Stimulated activated CD4-positive, alpha-beta T cell treated with anti-CD3 and anti-CD28 coated beads, Interleukin-12 subunit alpha, Interleukin-12 subunit beta, amount 100 ng/mL, for 24 hours (primary cell): ENCODE measurements at regions not wholly inside any gene's neighbourhood (a gene's known extent, or its start where the extent isn't known, plus 50 kb on each side); places are given as distances from the start of the nearest gene placed in this dataset.
"Not testable (repeated sequence)": the region's sequence is repeated elsewhere in the genome, so short reads cannot be mapped to it uniquely, and the experiment has no call there.

Experiments used
- DNase-seq, 2 experiments: peaks; one replicate each; pipeline ENCODE4 v3.0.0-alpha.2; 2020; ENCODE audit warnings: low read depth in 2 of 2

DNA sequence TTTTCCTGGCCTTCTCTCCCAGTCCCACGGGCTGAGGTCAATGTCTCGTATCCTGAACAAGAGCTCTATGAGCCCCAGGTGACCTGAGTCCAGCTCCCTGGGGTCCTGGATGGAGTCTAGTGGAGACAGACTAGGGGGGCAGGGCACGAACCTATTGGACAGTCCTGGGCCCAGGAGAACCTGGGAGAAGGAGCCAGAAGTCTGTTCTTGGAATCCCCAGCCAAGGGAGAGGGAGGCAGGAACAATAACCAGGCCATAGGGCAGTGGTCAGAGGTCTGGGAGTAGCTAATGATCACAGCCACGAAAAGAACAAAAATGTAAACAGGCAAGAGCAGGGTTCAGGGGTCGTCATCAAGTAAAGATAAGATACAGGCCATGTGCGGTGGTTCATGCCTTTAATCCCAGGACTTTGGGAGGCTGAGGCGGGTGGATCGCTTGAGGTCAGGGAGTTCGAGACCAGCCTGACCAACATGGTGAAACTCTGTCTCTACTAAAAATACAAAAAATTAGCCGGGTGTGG, 60.8 kb downstream of the COPRS start:
- DNase-seq = no peak

DNA sequence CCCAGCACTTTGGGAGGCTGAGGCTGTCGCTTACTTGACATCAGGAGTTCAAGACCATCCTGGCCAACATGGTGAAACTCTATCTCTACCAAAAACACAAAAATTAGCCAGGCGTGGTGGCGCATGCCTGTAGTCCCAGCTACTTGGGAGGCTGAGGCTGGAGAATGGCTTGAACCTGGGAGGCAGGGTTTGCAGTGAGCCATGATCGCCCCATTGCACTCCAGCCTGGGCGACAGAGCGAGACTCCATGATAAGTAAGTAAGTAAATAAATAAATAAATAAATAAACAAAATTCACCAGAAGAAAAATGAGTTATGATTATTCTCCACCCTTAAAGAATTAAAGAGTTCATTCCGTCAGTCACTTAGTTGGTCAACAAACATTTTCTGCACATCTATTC, 63.1 kb downstream of the COPRS start:
- not testable (repeated sequence) for DNase-seq

DNA sequence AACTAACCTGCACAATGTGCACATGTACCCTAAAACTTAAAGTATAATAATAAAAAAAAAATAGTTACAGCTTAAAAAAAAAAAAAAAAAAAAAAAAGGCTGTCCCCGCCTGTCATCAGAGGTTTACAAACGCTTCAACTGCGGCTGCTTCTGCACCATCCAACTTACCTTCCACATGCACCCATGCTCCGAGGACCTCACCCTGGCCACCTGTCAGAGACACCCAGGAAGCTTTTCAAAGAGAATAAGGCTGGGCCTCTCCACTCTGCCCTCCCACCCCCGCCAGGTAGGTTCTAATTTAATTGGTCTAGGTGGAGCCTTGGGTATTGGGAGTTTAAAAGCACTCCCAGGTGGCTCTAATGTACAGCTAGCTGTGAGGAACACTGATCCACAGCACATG, 64.9 kb downstream of the COPRS start:
- DNase-seq = no peak

DNA sequence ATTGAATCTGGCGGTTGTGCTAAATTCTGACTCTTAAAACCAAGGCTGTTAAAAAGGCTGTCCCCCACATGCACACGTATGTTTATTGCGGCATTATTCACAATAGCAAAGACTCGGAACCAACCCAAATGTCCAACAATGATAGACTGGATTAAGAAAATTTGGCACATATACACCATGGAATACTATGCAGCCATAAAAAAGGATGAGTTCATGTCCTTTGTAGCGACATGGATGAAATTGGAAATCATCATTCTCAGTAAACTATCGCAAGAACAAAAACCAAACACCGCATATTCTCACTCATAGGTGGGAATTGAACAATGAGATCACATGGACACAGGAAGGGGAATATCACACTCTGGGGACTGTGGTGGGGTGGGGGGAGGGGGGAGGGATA, 65.4 kb downstream of the COPRS start:
- not testable (repeated sequence) for DNase-seq

DNA sequence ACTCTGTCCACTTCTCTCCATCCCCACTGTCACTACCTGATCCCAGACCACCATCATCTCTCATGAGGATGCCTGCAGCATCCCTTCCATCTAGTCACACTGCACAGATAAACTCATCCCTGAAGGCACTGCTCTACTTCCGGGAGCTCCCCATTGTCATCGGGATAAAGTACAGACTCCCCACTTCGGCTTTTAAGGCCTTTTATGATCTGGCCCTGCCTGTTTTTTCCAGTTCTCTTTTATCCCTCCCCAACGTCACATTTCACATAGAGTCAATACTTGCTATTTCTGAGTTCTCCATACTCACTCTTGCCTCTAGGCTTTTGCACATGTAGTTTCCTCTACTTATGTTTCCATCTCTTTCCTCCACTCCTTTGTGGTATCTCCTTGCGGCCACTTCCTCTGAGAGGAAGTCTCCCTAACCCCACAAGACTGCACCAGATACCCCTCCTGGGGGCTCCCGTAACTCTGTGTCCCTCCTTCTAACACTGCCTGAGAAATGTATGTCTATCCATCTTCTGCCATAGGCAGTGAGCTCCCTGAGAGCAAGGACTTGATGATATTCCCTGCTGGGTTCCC, 66.9 kb downstream of the COPRS start:
- DNase-seq = no peak

DNA sequence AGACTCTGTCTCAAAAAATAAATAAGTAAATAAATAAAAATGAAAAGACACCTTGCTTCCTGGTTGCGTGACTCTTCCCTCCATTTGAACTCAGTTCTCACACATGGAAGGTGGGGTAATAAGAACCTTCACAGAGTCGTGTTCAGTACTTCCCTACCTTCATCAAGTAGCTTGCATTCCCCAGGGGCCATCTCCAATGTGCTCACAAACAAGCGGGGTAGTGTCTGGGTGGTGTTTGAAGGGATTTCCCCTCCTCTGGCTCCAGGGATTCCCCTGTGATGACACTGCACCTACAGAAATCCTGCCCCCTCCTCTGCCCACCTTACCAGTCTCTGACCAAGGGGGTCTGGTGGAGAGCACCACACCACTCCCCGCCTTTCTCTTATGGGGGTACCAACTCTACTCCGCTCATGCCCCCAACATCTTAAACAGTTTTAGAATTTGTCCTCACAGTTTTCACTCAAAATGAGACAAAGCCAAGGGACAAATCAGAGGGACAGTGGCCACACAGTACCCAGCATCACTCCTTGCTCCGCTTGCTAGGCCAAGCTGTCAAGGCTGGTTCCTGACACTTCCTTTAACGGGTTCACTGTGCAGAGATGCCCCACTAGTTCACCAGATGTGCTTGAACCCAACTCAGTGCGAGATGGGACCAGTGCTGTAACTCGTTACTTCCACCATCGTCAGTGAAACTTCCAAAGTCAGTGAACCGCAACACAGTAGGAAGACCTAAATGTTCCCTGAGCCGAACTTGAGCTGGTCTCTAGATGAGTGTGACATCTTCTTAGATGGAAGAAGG, 69.1 kb downstream of the COPRS start:
- DNase-seq = no peak

DNA sequence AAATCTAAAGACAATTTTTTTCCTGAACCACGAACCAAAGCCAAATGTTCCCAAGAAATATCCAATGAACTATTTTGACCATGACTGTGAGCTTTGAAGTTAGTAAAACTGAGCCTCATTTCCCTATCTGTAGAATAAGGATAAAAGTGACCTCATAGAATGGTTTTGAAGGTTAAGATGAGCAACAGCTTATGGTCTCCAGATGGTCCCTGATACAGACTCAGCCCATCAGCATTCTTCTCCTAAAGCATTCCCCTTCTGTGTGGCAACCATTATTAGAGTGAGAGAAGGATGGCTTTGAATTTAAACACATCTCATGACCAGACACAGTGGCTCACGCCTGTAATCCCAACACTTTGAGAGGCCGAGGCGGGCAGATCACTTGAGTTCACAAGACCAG, 70.1 kb downstream of the COPRS start:
- no peak for DNase-seq

DNA sequence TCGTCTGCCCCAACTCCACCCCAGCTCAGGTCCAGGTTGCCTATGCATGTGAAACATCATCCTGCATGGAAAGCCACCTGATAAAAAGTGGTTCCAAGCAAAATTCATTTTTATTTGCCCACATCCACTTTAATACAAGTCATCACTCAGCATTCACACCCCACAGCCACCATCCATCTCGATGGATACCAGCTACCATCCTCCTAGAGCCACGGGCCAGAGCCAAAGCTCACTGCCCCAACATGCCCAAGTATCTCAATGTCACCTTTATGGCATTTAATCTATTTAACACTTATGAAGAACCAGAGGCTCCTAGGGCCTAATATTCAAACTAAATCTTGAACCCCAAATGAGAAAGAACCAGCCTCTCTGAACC, 70.5 kb downstream of the COPRS start:
- DNase-seq = no peak

DNA sequence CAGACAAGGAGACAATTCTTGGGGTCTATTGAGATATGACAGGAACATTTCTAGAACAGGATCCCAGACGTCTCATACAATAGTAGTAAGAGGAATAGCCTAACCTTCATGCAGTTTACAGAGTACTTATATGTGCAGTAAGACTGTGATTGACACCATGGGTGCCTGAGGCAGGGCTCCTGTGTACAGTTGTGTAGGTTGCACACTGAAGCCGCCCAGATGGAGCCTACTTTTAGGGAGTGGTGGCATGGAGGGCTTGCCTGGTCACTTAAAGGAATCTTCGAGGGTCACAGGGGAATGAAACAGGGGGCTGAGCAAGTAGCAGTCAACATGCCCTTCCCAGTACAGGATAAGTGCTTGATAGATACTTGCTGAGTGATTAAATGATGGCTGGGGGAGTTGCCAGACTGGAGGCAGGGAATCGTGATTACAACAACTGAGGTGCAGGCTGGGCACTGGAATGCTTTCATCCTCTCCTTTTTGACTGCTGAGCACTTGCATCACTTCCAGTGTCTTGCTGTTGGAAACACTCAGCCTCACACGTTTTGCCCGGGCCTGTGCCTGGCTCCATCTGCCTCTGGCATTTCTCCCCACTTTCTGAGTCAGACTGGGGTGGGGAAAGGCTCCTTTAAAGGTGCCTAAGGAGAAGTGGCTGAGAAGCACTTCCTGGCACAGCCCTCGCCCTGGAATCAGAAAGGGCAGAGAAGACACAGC, 71.0 kb downstream of the COPRS start:
- no peak for DNase-seq

DNA sequence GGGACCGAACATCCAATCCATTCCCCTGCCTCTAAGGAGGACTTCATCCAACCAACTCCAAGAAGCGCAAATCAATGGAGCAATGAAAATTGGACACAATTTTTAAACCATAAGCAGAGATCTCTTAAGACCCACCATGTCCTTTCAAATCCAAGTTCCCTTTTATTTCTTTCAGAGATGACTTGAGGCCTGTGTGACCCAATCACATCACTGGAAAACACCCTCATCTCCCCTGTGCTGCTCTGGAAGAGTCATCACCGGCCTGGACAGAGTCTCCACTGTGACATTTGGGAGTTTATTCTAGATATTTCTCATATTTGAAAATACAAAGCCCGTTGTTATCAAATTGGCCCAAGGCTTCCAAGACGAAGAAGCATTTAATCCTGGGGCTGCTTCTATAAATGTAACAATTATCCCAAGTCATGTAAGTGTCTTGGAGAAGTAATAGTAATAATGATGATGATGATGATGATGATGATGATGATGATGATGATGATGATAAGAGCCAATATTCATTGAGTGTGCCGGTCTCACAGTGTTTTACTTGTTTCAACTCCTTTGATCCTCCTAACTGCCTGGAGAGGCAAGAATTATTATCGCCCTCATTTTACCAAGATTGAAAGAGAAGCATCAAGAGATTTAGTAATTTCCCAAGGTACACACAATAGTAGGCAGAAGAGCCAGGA, 72.1 kb downstream of the COPRS start:
- no peak for DNase-seq

DNA sequence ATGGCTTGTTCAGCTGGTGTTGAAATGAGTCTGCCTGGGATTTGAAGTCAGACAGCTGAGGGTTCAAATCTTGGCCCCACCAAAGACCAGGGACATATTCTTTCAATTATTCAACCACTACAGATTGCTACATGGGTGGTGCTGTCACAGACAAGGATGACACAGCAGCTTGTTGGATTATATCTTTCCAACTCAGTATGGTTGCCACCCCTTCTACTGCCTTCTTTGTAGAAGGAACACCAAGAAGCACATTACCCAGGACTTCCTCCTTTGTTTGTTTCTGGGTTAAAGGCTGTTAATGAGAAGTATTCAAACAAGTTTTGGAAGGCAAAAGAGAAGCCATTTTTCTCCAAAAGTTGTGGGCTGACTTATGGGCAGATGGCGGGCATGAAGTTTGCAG, 78.6 kb downstream of the COPRS start:
- DNase-seq = no peak

DNA sequence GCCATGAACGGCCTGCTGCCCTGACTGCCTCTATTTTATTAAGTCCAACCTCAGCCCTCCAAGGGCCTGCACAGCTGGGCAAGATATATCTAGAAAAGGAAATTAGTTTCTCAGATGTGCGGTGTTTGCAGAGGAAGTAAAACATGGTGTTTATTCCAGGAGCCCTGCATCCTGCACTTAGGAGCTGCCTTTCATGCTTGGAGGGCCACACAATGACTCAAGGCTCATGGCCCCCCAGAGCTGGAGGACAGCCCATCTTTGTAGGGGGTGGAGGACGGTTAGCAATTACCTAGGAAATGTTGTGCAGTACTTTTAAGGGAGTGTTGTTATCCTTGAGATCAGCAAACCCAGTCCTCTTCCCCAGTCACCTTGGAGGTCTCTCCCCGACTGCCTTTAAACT, 80.5 kb downstream of the COPRS start:
- DNase-seq = no peak

DNA sequence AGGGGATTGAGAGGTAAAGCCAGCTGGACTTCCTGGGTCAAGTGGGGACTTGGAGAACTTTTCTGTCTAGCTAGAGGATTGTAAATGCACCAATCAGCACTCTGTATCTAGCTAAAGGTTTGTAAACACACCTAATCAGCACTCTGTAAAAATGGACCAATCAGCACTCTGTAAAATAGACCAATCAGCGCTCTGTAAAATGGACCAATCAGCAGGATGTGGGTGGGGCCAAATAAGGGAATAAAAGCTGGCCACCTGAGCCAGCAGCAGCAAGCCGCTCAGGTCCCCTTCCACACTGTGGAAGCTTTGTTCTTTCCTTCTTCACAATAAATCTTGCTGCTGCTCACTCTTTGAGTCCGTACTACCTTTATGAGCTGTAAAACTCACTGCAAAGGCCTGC, 87.7 kb downstream of the COPRS start:
- not testable (repeated sequence) for DNase-seq

DNA sequence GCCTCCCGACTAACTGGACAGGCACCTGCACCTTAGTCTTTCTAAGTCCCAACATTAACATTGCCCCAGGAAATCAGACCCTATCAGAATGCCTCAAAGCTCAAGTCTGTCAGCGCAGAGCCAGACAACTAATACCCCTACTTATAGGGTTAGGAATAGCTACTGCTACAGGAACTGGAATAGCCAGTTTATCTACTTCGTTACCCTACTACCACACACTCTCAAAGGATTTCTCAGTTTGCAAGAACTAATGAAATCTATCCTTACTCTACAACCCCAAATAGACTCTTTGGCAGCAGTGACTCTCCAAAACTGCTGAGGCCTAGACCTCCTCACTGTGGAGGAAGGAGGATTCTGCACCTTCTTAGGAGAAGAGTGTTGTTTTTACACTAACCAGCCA, 88.5 kb downstream of the COPRS start:
- not testable (repeated sequence) for DNase-seq

DNA sequence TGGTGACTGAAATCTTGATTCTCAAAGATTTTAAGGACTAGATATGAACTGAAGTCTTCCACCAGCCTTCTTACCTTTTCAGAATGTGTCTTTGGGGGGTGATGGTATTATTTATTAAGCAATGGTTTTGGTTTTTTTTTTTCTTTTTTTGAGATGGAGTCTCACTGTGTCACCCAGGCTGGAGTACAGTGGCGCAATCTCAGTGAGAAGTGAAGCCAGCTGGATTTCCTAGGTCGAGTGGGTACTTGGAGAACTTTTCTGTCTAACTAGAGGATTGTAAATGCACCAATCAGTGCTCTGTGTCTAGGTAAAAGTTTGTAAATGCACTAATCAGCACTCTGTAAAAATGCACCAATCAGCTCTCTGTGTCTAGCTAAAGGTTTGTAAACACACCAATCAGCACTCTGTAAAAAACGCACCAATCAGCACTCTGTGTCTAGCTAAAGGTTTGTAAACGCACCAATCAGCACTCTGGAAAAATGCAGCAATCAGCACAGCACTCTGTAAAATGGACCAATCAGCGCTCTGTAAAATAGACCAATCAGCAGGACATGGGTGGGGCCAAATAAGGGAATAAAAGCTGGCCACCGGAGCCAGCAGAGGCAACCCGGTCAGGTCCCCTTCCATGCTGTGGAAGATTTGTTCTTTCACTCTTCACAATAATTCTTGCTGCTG, 97.1 kb downstream of the COPRS start:
- not testable (repeated sequence) for DNase-seq

DNA sequence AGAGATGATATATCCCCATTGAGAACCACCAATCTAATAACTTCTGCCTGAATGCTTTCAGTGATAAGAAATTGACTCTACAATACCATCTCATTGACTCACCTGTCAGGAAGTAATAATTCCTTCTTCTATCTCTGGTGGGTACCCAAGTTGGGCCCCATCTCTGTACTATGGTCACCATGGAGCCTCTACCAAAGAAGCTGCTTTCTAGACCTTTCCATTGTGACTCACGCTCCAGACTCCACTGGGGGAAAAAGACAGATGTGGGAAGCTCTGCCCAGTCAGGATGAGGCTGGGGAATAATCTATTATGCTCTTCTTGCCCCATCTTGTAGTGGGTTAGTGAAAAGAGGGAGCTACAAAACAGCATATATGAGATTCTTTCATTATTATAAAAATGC, 100.4 kb downstream of the COPRS start:
- no peak for DNase-seq

DNA sequence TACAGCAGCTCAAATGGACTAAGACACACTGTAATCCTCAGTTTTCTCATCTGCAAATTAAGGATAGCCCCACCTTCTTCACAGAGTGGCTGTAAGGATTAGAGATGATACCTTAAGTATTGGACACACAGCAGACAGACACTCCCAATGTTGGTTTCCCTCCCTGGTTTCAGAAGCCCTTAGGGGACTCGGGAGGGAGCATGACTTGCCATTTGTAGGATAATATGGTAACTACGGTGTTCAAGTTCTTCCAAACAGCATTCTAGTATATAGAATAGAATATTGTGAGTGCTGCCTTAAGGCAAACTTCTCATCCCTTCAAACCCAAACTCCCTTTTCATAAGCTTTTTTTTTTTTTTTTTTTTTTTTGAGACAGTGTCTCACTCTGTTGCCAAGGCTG, 101.9 kb downstream of the COPRS start:
- no peak for DNase-seq

DNA sequence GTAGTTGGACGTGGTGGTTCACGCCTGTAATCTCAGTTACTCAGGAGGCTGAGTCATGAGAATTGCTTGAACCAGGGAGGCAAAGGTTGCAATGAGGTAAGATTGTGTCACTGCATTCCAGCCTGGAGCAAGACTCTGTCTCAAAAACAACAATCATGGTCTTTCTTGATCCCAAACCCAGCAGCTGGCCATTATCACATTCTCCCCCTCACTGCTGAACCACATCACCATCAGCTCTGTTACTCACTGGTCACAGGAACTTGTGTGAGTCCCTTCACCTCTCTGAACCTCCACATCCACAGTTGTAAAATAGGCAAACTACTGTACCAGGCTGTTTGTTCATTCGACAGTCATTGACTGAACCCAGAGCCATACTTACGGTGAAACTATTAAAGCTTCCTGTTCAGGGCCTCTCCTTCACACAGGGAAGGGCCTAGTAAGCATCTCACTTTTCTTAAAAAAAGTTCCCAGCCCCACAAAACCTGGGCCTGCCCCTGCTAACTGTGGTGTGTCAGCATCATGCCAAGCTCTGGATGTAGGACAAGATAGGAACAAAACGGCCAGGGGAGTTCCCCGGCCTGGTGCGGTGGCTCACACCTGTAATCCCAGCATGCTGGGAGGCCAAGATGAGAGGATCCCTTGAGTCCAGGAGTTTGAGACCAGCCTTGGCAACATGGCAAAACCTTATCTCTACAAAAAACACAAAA, 104.7 kb downstream of the COPRS start:
- no peak for DNase-seq

DNA sequence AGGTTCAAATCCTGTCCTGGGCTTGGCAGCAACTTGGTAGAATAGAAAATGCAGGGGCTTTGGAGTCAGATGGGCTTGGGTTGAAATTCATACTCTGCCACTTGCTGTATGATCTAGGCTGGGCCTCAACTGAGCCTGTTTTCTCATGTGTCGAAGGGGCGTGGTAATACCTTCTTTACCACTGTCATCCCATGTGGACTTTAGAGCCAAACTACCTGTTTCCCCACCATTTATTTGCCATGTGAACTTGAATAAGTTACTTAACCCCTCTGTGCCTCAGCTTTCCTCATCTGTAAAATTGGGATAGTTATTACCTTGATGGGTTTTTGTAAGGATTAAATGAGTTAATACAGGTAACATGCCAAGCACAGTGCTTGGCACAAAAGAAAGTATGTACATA, 106.0 kb downstream of the COPRS start:
- DNase-seq = no peak

DNA sequence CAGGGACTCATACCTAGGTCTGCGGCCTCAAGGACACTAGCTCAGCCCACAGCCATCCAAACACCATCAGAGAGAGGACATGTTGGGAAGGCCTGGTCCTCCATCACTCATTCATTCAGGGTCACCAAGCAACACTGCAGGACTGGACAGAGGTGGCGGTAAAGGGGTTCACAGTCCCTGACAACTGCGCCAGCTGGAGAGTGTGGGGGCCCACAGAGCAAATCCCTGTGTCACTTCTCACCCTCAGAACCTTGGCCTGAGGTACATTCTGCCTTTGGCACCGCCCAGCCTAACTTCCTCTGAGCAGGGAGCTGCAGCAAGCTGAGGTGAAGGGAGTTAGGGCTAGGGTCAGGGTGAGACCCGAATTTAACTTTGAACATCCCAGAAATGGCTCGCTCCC, 106.5 kb downstream of the COPRS start:
- DNase-seq = no peak

DNA sequence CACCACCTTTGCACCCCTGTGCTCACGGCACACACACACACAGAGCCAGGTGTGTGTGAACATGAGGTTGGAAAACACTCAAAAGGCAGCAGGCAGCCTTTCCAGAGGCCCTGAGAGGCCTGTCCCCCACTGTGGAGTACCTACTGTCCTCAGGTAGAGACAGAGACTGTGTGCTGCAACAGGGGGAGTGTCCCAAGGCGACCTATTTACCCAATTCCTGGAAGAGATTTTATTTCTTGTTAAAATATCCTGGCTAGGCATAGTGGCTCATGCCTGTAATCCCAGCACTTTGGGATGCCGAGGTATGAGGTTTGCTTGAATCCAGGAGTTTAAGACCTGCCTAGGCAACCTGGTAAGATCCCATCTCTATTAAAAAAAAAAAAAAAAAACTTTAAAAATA, 108.5 kb downstream of the COPRS start:
- DNase-seq = no peak
